MV-4-11 (cell line): ENCODE measurements at regions not wholly inside any gene's neighbourhood (a gene's known extent, or its start where the extent isn't known, plus 50 kb on each side); places are given as distances from the start of the nearest gene placed in this dataset.
"Not testable (repeated sequence)": the region's sequence is repeated elsewhere in the genome, so short reads cannot be mapped to it uniquely, and the experiment has no call there.

Experiments used
- DNase-seq: peaks from one replicate; lab custom pipeline; 2025; lab: John Stamatoyannopoulos, UW

DNA sequence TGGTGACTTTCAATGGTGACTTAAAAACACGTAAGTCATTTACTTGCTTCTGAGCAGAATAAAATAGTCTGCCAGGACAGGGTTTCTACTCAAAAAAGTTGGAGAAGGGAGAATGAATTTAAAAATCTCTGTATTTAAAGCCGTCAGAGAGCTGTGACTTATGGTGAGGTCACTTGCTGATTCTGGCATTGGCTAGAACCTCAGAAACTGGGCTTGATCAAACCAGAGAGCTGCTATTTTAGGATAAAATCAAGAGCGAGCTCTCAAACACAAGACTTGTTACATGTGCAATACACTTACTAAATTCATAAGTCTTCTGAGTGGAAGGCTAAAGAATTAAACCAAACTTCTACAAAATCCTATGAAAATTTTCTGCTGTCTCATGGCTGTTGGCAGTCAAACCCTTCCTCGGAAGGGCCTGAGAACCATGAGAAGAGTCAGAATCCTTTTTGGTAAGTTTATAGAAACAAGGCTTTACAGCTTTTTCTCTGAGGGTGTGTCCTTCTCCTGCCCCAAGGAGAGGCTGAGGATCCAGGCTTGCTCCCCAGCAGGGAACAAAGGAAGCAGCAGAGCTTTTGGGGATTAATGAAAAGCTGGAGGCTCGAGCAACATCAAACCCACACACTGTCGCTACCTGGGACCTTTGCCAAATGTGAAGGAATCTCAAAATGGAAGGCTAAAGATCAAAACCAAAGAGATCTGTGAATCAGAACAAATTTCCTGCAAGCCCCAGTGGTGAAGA, 816.4 kb downstream of the SOCS6 start:
- no peak for DNase-seq

DNA sequence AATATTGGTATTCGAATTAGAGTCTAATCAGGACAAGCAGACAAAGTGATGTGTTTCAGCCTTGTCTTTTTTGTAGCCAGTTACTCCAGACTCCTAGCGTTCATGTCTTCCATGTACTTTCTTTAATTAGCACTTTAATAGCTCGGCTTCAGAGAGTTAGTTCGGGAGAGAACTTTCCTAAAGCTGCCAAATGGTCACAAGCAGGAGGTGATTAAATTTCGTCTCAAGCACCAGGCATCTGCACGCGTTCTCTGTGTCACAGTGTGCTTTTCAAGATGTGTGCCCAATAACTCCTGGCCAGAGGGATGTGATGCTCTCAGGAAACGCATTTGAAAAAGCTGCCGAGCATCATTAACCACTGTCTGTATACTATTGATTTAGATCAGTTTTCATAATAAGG, 790.8 kb downstream of the SOCS6 start:
- no peak for DNase-seq

DNA sequence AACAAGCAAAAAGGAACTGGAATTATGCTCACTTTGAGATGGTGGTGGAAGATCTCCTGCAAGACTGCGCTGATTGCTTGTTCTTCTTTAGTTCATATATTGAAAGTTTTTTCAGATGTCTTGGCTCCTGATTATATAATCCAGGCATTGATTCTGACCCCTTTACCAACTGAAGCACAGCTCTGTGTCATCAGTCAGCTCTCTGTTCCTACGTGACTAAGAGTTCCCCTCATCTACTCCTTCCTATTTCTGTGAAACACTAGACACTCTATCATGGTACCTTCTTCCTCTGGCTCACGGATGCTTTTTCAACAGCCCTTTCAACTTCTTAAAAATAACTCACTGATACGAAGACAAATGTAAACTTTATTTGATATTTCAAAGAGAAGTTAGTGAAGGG, 788.6 kb downstream of the SOCS6 start:
- DNase-seq: no peak

DNA sequence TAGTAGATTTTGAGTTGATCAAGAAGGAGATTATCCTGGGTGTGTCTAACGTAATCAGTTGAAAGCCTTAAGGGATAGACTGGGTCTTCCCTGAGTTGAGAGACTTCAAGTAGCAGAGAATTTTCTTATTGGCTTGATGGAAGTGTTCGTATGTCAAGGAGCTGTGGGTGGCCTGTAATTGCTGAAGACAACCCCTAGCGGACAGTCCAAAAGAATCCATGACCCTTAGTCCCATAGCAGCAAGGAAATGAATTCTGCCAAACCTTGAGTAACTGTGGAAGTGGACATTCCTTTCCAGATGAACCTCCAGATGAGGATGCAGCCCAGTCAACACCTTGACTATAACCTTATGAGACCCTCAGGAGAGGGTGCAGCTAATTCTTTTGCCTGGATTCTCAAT, 786.3 kb downstream of the SOCS6 start:
- DNase-seq: no peak

DNA sequence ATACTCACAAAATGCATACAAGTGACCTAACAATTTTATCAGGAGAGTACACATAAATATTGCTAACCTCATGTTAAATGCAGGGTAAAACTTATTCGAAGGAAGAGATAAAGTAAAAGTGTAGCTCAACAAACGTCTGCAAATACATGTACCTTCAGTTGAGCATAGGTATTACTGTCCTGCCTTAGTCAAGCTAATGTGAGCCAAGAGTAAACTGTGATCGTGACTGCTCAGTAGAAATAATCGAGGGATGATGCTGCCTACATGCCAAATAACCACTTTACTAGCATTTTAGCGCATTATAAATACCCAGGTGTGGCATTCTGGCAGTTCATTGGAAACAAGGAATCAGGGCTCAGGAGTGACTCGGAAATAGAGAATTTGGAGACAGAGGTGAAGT, 779.5 kb downstream of the SOCS6 start:
- no peak for DNase-seq

DNA sequence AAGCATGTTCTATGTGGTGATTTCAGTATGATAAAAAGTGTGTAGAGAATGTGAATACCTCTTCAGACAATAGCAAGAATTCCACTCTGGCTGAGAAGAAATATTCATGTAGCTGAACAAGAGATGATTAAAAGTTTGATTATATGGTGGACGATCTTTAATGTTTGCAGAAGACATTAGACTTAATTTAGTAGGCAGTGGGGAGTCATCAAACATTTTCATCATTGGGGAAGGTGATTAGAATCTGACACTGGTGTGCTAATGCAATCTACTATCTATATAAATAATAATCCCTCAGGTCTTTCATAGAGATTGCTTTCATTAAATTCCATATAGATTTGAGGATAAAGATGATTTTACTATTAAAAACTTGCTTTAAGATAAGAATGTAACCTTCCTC, 761.0 kb downstream of the SOCS6 start:
- no peak for DNase-seq

DNA sequence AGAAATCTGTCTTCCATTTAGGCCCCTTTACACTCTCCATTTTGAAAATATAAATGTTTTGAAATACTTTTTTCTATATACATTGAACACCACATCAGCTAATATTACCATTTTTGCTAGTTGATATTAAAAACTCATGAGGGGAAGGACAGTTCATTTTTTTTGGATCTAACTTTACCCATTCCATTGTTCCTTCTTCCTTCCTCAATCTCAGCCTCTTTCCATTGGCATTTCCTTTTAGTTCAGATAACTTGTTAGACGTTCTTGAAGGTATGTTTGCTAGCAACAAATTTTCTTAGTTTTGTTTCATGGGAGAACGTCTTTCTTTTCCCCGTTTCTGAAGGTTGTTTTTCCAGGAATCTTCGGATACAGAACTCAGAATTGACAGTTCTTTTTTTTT, 759.0 kb downstream of the SOCS6 start:
- no peak for DNase-seq

DNA sequence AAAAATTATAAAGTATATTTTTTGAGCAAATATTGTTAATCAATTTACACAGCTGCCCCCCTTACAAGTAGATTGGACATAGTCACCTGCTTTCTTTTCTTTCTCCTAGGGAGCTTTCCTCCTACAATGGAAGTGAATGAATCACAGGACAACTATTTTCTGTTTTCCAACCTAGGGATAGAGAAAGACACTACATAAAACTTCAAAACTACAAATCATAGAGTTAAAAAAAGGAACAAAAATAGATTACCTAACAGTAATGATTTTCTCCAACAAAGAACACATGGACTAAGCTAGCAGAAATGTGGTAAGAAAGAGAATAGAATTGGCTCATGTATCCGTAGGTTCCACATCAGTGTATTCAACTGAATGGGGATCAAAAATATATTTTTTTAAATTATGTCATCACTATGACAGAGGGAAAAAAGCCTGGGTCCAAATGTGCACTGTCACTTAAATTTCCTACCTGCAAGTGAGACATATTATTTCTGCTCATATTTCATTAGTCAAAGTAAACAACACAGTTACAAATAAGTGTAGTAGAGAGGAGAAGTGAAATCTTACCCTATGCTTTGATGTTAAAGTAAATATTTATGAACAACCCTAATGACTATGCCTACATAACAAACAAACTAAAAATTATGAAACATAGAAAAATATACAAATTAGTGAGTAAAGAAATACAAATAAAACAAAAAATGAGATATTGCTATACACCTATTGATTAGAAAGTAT, 756.7 kb downstream of the SOCS6 start:
- no peak for DNase-seq

DNA sequence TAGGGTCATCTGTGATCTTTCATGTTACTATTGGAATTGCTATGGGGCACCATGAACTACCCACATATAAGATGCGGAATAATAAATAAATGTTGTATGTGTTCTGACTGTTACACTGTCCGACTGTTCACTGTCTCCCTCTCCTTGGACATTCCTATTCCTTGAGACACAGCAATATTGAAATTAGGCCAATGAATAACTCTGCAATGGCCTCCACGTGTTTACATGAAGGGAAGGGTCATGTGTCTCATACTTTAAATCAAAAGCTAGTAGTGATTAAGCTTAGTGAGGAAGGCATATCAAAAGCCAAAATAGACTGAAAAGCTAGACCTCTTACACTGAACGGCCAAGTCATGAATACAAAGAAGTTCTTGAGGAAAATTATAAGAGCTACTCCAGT, 751.3 kb downstream of the SOCS6 start:
- no peak for DNase-seq

DNA sequence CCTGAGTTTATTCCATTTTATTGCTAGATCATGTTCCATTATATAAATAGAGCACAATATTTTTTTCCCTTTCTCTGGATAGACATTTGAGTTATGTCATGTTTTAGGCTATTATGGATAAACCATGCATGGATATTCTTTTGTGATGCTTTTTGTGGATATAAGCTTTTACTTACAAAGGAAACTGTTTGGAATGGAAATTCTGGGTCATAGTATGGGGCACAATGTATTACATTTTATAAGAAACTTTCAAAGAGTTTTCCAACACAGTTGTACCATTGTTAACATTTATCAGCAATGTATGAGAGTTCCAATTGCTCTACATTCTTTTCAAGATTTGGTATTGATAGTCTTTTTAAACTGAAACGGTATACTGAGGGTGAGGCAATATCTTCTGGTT, 749.4 kb downstream of the SOCS6 start:
- no peak for DNase-seq

DNA sequence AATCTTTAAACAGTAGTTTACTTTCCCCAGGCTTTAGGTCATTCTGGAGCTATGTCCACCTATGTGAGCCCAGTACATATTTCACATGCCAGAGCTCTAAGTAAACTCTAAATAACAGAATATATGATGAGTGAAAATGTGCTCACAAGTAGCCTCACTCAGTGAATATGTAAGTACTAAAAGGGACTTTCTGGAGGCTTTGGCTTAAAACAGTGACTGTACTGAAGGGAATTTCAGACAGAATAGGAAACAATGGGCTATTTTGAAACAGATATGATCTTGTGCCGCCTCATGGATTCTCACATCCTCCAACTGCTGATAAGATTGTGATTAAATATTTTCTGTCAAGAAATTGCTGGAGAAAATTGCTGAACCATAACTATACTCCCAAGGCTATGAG, 747.9 kb downstream of the SOCS6 start:
- DNase-seq: no peak

DNA sequence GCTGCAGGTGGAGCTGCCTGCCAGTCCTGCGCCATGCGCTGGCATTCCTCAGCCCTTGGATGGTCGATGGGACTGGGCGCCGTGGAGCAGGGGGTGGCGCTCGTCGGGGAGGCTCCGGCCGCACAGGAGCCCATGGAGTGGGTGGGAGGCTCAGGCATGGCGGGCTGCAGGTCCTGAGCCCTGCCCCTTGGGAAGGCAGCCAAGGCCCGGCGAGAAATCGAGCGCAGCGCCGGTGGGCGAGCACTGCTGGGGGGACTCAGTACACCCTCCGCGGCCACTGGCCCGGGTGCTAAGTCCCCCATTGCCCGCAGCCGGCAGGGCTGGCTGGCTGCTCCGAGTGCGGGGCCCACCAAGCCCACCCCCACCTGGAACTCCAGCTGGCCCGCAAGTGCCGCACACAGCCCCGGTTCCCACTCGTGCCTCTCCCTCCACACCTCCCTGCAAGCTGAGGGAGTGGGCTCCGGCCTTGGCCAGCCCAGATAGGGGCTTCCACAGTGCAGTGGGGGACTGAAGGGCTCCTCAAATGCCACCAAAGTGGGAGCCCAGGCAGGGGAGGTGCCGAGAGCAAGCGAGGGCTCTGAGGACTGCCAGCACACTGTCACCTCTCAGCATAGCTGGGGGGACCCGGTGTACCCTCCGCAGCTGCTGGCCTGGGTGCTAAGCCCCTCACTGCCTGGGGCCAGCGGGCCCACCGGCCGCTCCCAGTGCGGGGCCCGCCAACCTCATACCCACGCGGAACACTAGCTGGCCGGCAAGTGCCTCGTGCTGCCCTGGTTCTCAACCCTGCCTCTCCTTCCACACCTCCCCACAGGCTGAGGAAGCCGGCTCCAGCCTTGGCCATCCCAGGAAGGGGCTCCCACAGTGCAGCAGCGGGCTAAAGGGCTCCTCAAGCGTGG, 742.7 kb downstream of the SOCS6 start:
- DNase-seq: not testable (repeated sequence)

DNA sequence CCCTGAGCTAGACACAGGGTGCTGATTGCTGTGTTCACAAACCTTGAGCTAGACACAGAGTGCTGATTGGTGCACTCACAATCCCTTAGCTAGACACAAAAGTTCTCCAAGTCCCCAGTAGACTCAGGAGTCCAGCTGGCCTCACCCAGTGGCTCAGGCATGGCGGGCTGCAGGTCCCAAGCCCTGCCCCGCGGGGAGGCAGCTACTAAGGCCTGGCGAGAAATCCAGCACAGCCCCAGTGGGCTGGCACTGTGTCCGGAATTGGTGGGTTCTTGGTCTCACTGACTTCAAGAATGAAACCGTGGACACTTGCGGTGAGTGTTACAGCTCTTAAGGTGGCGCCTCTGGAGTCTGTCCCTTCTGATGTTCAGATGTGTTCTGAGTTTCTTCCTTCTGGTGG, 741.2 kb downstream of the SOCS6 start:
- DNase-seq: not testable (repeated sequence)

DNA sequence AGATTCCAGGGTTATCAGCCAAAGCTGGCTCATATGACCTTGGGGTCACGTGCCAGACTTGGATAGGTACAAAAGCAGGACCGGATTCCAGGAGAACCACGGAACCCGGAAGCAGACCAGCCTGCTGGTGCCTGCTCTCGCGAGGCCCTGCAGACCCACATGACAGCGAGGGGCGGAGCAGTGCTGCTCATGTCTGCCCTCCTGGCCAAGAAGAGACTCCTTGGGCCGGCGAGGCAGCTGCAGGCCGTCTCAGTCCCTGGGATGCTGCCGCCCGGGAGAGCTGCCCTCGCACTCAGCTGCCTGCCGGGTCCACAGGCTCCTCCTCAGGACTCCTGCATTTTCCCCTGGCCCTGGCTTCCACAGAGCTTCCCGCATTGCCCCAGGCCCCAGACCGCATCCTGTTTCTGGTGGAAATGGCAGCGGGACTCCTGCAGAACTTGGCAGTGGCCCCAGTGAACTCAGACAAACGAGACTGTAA, 739.5 kb downstream of the SOCS6 start:
- DNase-seq: no peak

DNA sequence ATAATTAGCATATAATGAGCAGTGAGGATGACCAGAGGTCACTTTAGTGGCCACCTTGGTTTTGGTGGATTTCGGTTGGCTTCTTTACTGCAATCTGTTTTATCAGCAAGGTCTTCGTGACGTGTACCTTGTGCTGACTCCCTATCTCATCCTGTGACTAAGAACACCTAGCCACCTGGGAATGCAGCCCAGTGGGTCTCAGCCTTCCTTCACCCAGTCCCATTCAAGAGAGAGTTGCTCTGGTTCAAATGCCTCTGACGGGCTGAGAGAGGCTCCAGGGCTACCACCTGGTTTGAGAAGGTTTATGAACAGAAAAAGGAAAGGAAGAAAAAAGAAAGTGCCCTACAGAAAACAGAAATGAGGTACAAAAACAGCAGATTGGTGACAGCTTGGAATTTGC, 738.7 kb downstream of the SOCS6 start:
- no peak for DNase-seq

DNA sequence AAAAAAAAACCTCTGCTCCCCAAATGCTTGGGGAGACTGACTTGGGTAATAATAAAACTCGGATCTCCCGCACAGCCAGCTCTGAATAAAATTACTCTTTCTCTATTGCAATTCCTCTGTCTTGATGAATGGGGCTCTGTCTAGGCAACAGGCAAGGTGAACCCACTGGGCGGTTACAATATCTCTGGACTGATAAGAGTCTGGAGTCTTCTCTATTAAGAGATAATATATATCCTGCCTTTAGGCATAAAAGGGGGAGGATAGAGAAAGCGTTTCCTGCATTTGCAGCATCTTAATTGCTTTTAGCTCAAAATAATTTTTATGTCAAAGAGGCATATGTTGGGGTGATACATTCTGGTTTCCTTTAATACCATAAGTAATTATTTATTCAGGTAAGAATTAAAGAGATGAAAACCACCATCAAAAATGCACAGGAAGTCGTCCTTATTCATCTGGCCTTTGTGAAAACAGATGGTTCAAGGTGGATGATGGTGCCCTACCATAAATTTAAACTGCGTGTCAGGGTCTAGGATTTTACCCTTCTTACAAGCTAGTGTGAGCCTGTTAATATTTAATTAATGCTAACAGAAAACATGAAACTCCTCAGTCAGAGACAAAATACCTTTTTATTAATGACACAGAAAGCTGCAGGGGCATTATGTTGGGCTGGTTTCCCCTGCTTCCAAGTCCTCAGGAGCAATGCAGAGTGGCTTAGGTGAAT, 736.8 kb downstream of the SOCS6 start:
- DNase-seq: no peak

DNA sequence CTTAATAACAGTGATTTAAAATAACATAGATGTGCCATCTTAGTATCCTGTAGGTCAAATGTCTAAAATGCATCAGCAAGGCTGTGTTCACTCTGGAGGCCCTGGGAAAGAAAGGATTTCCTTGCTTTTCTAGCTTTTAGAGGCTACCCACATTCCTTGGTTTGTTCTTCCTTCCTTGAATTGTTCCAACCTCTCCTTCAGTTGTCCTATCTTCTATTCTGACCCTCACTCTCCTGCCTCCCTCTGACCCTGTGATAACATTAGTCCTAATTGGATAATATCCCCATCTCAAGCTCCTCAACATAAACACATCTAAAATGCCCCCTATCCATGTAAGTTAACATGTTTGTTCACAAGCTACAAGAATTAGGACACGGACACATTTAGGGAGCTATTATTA, 733.5 kb downstream of the SOCS6 start:
- DNase-seq: no peak

DNA sequence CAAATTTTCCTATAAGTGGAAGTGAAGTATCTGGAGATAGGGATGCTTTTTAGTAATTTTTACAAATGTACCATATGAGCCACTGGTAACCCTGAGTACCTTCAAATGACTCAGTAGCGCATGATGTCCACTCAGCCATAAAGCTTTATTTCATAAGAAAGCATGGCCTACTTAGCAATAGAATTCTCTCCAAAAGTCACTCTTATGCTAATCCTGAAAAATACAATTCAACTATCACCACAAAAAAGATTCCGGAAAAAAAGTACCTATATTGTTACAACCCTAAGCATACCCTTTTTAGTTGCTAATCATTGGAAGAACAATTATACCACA, 732.2 kb downstream of the SOCS6 start:
- DNase-seq: no peak

DNA sequence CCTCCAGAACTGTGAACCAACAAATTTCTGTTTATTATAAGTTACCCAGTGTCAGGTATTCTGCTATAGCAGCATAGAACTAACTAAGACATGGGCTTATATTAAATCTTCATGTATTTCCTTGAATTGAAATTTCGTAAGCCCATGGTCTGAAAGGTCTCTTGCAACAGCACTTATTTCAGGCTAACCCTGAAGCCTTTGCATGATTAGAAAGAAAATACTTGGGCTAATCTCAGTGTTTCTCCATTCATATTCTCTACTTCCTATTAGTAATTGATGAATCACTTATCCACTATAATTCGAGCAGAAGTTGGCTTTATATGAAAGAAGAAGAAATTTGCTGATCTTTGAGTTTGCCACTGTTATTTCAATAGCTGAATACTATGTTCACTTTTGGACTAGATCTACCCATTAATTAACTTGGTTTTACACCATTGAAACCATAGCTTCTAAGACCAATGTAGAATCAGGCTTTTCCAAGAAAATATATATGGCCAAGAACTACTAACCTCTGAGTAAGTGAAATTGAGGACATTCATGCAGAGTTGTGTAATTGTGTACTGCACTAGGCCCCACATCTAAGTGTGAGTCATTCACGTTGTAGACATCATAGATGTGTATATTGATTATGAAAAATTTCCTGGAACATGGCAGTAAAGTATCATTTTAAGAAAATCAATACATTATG, 731.6 kb downstream of the SOCS6 start:
- no peak for DNase-seq

DNA sequence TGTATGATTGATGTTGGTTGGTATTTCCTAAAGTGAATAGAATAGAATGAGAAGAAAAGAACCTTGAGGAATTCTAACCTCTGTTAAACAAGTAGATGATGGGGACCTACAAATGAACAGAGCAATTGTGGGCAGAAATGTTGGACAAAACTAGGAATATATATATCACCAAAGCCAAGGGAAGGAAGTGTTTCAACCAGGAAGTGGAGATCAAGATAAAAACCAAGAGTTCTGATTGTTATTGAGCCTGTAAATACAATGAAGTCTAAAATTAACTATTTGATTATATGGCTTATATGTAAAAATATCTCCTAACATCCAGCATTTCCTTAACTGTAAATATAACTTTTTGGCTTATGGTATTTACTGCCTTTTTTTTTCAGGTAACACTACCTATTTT, 730.0 kb downstream of the SOCS6 start:
- DNase-seq: no peak

DNA sequence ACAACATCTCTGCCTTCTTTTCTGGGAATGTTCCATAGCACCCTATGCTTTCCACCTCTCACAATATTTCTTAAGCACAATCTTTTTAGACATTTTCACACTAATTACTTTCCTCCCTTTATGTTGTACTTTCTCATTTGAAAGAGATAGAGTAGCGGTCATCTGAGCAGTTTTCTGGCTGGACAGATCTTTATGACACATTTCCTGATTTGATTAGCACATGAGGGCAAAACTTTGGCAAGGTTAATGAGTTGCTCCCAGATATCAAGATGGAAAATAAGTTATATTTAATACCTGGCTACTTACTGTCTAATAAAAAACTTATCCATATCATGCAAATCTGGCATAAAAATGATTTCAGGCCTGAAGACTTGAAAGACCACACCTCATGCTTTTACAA, 723.9 kb downstream of the SOCS6 start:
- no peak for DNase-seq

DNA sequence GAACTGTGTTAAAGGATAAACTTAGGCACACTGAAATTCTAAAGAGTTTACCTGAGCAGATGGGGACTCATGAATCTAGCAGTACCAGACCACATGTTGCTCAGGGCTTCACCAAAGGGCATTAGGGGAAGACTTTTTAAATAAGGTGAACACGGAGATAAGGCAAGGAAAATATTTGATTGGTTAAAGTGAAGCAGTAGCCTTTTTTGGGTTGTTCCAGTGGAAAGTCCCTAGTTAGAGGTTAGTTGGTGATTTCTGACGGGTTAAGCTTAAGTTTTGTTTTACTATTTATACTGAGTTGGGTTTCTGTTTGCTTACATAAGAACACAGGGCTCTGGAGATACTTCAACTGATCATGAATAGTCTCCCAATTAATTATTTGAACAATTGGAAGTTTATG, 722.5 kb downstream of the SOCS6 start:
- DNase-seq: no peak
